ENCODE measurements at regions not wholly inside any gene's neighbourhood (a gene's known extent, or its start where the extent isn't known, plus 50 kb on each side); places are given as distances from the start of the nearest gene placed in this dataset.

GRCh38 chr7:115410434-115410820 lies 488.5 kb downstream of the MDFIC start (continued):
- no peak for TF ChIP-seq CHD7 (IDR thresholded peaks at IDR 0.05; ENCODE audit: insufficient replicate concordance, low read length)
- TF ChIP-seq TAF7 (optimal IDR thresholded peaks at IDR 0.05; ENCODE audit: borderline replicate concordance, low read depth, low read length): no peak
- TF ChIP-seq USF2 (IDR thresholded peaks at IDR 0.05; ENCODE audit: low read length): no peak
- TF ChIP-seq BACH1 (IDR thresholded peaks at IDR 0.05; ENCODE audit: low read length): no peak
- no peak for TF ChIP-seq SAP30 (IDR thresholded peaks at IDR 0.05; ENCODE audit: insufficient read depth, insufficient replicate concordance, low read length)
